GM23338 (cell line): ENCODE measurements at regions not wholly inside any gene's neighbourhood (a gene's known extent, or its start where the extent isn't known, plus 50 kb on each side); places are given as distances from the start of the nearest gene placed in this dataset.

Experiments used
- ATAC-seq: fragments of 200-7000 bp; cut with Tn5 transposase; 3 replicates; pipeline ENCODE4 v1.9.1; 2020
- DNase-seq: peaks from one replicate; pipeline ENCODE4 v3.0.0-alpha.2; 2015; ENCODE audit warnings: low spot score
- H2AFZ ChIP-seq: fragments of 200-600 bp; sonication (generic); 2 replicates; pipeline ENCODE4 v1.8.0; 2016; ENCODE audit warnings: antibody characterized with exemption, mild to moderate bottlenecking, moderate library complexity
- H3F3A ChIP-seq: fragments of 200-600 bp; sonication (generic); replicated peaks from 2 replicates; pipeline ENCODE4 v1.8.0; 2017; ENCODE audit warnings: antibody characterized with exemption, mixed run types, low read depth
- H3K27ac ChIP-seq: fragments of 200-600 bp; sonication (generic); 2 replicates; pipeline ENCODE4 v1.6.1; 2016; ENCODE audit warnings: low read depth
- H3K27me3 ChIP-seq: fragments of 200-600 bp; sonication (generic); 2 replicates; pipeline ENCODE4 v1.8.0; 2016; ENCODE audit warnings: mild to moderate bottlenecking, mixed run types, moderate library complexity; ENCODE audit not compliant: insufficient read depth
- H3K36me3 ChIP-seq: fragments of 200-600 bp; sonication (generic); 2 replicates; pipeline ENCODE4 v1.8.0; 2016; ENCODE audit warnings: mild to moderate bottlenecking; ENCODE audit not compliant: insufficient read depth
- H3K4me1 ChIP-seq: fragments of 200-600 bp; sonication (generic); 2 replicates; pipeline ENCODE4 v1.8.0; 2016; ENCODE audit warnings: mild to moderate bottlenecking, moderate library complexity; ENCODE audit not compliant: insufficient read depth
- H3K4me2 ChIP-seq: fragments of 200-600 bp; sonication (generic); 2 replicates; pipeline ENCODE4 v1.7.1; 2017; ENCODE audit warnings: mixed run types
- H3K4me3 ChIP-seq: fragments of 200-600 bp; sonication (generic); 2 replicates; pipeline ENCODE4 v1.6.1; 2016; ENCODE audit warnings: mixed run types
- H3K79me2 ChIP-seq: fragments of 200-600 bp; sonication (generic); replicated peaks from 2 replicates; pipeline ENCODE4 v1.8.0; 2017; ENCODE audit warnings: mild to moderate bottlenecking; ENCODE audit not compliant: insufficient read depth
- H3K9me2 ChIP-seq: fragments of 200-600 bp; sonication (generic); 2 replicates; pipeline ENCODE4 v1.8.0; 2017; ENCODE audit not compliant: insufficient read depth
- H4K20me1 ChIP-seq: fragments of 200-600 bp; sonication (generic); replicated peaks from 2 replicates; pipeline ENCODE4 v1.8.0; 2017; ENCODE audit warnings: mild to moderate bottlenecking; ENCODE audit not compliant: insufficient read depth
- H3K27ac Mint-ChIP-seq: 2 replicates; pipeline ENCODE4 v1.8.0; 2020; ENCODE audit warnings: inconsistent platforms, mild to moderate bottlenecking, moderate library complexity, mixed read lengths
- H3K27me3 Mint-ChIP-seq: 3 replicates; pipeline ENCODE4 v1.8.0; 2022; ENCODE audit warnings: low read depth, mild to moderate bottlenecking, moderate library complexity, mixed read lengths, inconsistent platforms; ENCODE audit not compliant: insufficient read depth, poor library complexity
- H3K36me3 Mint-ChIP-seq: 3 replicates; pipeline ENCODE4 v1.8.0; 2021; ENCODE audit warnings: low read depth, mild to moderate bottlenecking, inconsistent platforms, moderate library complexity, mixed read lengths
- H3K4me1 Mint-ChIP-seq: 3 replicates; pipeline ENCODE4 v1.8.0; 2020; ENCODE audit warnings: mild to moderate bottlenecking, inconsistent platforms, mixed read lengths
- H3K4me3 Mint-ChIP-seq: 3 replicates; pipeline ENCODE4 v1.8.0; 2021; ENCODE audit warnings: moderate library complexity, mild to moderate bottlenecking, inconsistent platforms, mixed read lengths
- H3K9me3 Mint-ChIP-seq: 3 replicates; pipeline ENCODE4 v1.8.0; 2020; ENCODE audit warnings: moderate library complexity, mild to moderate bottlenecking, inconsistent platforms, mixed read lengths
- CREB1 ChIP-seq: fragments of 250-450 bp; sonication (Bioruptor Pico); IDR thresholded peaks from 2 replicates; pipeline ENCODE4 v1.5.0; 2020; ENCODE audit warnings: low read depth, mild to moderate bottlenecking, moderate library complexity
- ZNF331 ChIP-seq: fragments of 250-450 bp; sonication (Bioruptor Pico); IDR thresholded peaks from 2 replicates; pipeline ENCODE4 v1.5.0; 2020; ENCODE audit warnings: low read depth, mild to moderate bottlenecking, moderate library complexity
- TF ChIP-seq, protein P1 (sequence below), 2 experiments: fragments of 200-600 bp in 1 of 2; sonication (generic) in 1 of 2; conservative IDR thresholded peaks; 2 replicates each; pipeline versions ENCODE4 v1.5.1 to v1.6.1; 2016 to 2017; ENCODE audit warnings: antibody characterized with exemption in 2 of 2, low read depth in 2 of 2, mild to moderate bottlenecking in 2 of 2, moderate library complexity in 1 of 2
- TF ChIP-seq, protein P2 (sequence below): IDR thresholded peaks from 2 replicates; pipeline ENCODE4 v1.6.1; 2016; ENCODE audit warnings: antibody characterized with exemption
- TF ChIP-seq, protein P3 (sequence below): IDR thresholded peaks from one replicate; pipeline ENCODE4 v1.6.1; 2018; ENCODE audit warnings: antibody characterized with exemption; ENCODE audit not compliant: unreplicated experiment

DNA sequence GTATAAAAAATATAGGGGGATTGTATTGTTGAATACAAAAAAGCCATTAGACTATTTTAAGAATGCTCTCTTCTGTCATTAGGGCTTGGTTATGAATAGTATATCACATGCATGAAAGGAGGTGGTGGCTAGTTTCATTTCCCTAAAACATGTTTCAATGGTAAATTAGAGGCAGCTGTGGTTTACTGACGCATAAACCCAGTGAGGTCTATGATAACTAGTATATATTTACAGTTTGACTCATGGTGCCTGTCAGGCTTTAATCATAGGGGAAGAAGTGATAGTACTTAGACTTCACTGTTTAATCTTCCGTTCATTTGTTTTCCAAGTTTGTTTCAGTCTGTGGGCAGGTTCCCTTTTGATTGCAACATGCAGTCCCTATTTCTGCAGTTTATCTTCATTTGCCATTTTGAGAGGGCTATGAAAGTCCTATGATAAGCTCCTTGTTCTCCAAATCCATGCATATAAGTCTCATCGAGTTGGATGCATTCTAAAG is 55.1 kb upstream of the MAP4K3 start (continued):
- TF ChIP-seq, protein P1, sequence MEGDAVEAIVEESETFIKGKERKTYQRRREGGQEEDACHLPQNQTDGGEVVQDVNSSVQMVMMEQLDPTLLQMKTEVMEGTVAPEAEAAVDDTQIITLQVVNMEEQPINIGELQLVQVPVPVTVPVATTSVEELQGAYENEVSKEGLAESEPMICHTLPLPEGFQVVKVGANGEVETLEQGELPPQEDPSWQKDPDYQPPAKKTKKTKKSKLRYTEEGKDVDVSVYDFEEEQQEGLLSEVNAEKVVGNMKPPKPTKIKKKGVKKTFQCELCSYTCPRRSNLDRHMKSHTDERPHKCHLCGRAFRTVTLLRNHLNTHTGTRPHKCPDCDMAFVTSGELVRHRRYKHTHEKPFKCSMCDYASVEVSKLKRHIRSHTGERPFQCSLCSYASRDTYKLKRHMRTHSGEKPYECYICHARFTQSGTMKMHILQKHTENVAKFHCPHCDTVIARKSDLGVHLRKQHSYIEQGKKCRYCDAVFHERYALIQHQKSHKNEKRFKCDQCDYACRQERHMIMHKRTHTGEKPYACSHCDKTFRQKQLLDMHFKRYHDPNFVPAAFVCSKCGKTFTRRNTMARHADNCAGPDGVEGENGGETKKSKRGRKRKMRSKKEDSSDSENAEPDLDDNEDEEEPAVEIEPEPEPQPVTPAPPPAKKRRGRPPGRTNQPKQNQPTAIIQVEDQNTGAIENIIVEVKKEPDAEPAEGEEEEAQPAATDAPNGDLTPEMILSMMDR (conservative IDR thresholded peaks at IDR 0.05; ENCODE audit: low read depth in 2 of 2): no peak
- TF ChIP-seq, protein P2, sequence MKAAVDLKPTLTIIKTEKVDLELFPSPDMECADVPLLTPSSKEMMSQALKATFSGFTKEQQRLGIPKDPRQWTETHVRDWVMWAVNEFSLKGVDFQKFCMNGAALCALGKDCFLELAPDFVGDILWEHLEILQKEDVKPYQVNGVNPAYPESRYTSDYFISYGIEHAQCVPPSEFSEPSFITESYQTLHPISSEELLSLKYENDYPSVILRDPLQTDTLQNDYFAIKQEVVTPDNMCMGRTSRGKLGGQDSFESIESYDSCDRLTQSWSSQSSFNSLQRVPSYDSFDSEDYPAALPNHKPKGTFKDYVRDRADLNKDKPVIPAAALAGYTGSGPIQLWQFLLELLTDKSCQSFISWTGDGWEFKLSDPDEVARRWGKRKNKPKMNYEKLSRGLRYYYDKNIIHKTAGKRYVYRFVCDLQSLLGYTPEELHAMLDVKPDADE: no peak
- TF ChIP-seq, protein P3, sequence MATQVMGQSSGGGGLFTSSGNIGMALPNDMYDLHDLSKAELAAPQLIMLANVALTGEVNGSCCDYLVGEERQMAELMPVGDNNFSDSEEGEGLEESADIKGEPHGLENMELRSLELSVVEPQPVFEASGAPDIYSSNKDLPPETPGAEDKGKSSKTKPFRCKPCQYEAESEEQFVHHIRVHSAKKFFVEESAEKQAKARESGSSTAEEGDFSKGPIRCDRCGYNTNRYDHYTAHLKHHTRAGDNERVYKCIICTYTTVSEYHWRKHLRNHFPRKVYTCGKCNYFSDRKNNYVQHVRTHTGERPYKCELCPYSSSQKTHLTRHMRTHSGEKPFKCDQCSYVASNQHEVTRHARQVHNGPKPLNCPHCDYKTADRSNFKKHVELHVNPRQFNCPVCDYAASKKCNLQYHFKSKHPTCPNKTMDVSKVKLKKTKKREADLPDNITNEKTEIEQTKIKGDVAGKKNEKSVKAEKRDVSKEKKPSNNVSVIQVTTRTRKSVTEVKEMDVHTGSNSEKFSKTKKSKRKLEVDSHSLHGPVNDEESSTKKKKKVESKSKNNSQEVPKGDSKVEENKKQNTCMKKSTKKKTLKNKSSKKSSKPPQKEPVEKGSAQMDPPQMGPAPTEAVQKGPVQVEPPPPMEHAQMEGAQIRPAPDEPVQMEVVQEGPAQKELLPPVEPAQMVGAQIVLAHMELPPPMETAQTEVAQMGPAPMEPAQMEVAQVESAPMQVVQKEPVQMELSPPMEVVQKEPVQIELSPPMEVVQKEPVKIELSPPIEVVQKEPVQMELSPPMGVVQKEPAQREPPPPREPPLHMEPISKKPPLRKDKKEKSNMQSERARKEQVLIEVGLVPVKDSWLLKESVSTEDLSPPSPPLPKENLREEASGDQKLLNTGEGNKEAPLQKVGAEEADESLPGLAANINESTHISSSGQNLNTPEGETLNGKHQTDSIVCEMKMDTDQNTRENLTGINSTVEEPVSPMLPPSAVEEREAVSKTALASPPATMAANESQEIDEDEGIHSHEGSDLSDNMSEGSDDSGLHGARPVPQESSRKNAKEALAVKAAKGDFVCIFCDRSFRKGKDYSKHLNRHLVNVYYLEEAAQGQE: no peak
- no peak for TF ChIP-seq CREB1 (CRISPR knock-in tag)
- TF ChIP-seq ZNF331: no peak

DNA sequence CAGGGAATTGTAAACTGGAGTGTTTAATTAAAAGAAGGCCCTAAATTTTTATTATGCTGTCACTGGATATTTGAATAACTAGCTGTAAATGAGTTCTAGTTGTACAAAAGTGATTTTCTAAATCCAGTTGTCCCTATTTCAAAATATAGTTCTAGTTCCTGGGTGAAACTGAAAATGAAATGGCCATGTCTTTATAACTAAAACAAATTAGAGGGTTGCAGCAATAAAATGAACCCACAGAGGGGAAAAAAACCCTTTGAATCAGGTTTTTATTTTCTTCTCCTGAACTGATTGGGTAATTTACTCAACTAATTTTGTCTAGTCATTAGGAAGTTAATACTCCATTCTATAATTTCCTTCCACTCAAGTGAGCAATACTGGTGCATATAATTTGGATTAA is 55.6 kb upstream of the MAP4K3 start:
- Mint-ChIP-seq H3K36me3 (no peaks in the 10 kb centered on the region; the same call in 2 of the 3 replicates), H3K4me1 (peaks cover 11% of the 10 kb centered on the region), H3K27ac (no peak overlapping the region), H3K27me3 (peaks cover 2% of the 10 kb centered on the region), H3K9me3 (no peaks in the 10 kb centered on the region; the same call in 2 of the 3 replicates), H3K4me3 (no peak overlapping the region)
- H2AFZ ChIP-seq: no peak overlapping the region
- no peak overlapping the region for H3K4me3 ChIP-seq
- 0 out of 2 replicates have a peak overlapping the region, but pooled peaks have one; percentile 6 for H3K27ac ChIP-seq
- H3K9me2 ChIP-seq: no peaks in the 10 kb centered on the region
- no peaks in the 10 kb centered on the region for H3F3A ChIP-seq
- H3K27me3 ChIP-seq: no peaks in the 10 kb centered on the region
- H4K20me1 ChIP-seq: no peaks in the 10 kb centered on the region
- H3K79me2 ChIP-seq: no peaks in the 10 kb centered on the region
- peaks cover 18% of the 10 kb centered on the region for H3K4me1 ChIP-seq
- H3K4me2 ChIP-seq: no peak overlapping the region
- DNase-seq: no peak
- ATAC-seq: no peak
- no peaks in the 10 kb centered on the region for H3K36me3 ChIP-seq
- TF ChIP-seq CREB1 (CRISPR knock-in tag): no peak
- TF ChIP-seq, protein P2: no peak
